Upper lobe of left lung (tissue), 6 donors: ENCODE measurements at regions not wholly inside any gene's neighbourhood (a gene's known extent, or its start where the extent isn't known, plus 50 kb on each side); places are given as distances from the start of the nearest gene placed in this dataset.
A peak's percentile ranks its signal among the peaks of the same experiment; 100 is the strongest.

Source experiments
- ATAC-seq, 2 donors: fragments of 200-7000 bp; cut with Tn5 transposase; one replicate each; pipeline ENCODE4 v1.9.1; 2022; ENCODE audit warnings: mild to moderate bottlenecking in 2 of 2, moderate library complexity in 2 of 2; ENCODE audit not compliant: low FRiP score in 2 of 2
- DNase-seq, 2 donors: peaks; one replicate each; pipeline ENCODE4 v3.0.0-alpha.2; 2019 to 2020
- H3K27ac ChIP-seq, 4 donors: fragments of 200-600 bp; sonication (generic); one replicate each; pipeline ENCODE4 v1.5.1; 2016 to 2019
- H3K27me3 ChIP-seq, 4 donors: fragments of 200-600 bp; sonication (generic); one replicate each; pipeline ENCODE4 v1.5.1; 2017 to 2019
- H3K36me3 ChIP-seq, 4 donors: fragments of 200-600 bp; sonication (generic); one replicate each; pipeline ENCODE4 v1.5.1; 2016 to 2019
- H3K4me1 ChIP-seq, 4 donors: fragments of 200-600 bp; sonication (generic); one replicate each; pipeline ENCODE4 v1.5.1; 2018 to 2019
- H3K4me3 ChIP-seq, 4 donors: fragments of 200-600 bp; sonication (generic); one replicate each; pipeline ENCODE4 v1.5.1; 2017 to 2019; ENCODE audit warnings: mild to moderate bottlenecking in 2 of 4, moderate library complexity in 1 of 4
- H3K9me3 ChIP-seq, 4 donors: fragments of 200-600 bp; sonication (generic); one replicate each; pipeline ENCODE4 v1.5.1; 2018 to 2019
- CTCF ChIP-seq, 6 experiments: fragments of 450-650 bp in 4 of 6; fragments of 200-600 bp in 2 of 6; sonication (generic) in 2 of 6; IDR thresholded peaks; one replicate each; pipeline ENCODE4 v1.5.1; 2016 to 2019; ENCODE audit warnings: antibody characterized with exemption in 6 of 6
- EP300 ChIP-seq, 4 donors: sonication (generic); formaldehyde crosslinking; IDR thresholded peaks; one replicate each; pipeline ENCODE4 v1.5.1; 2017; ENCODE audit warnings: antibody characterized with exemption in 4 of 4, control low read depth in 2 of 4
- POLR2A ChIP-seq, 4 donors: fragments of 450-650 bp; IDR thresholded peaks; one replicate each; pipeline ENCODE4 v1.5.1; 2016 to 2017; ENCODE audit warnings: antibody characterized with exemption in 4 of 4, mild to moderate bottlenecking in 2 of 4
- POLR2AphosphoS5 ChIP-seq, 2 donors: sonication (generic); formaldehyde crosslinking; IDR thresholded peaks; one replicate each; pipeline ENCODE4 v1.5.1; 2017; ENCODE audit warnings: antibody characterized with exemption in 2 of 2
- WGBS, 2 donors: methylation state at CpG; one replicate each; pipeline ENCODE4 v1.1.5; 2017 to 2018; 5-methylcytosine and 5-hydroxymethylcytosine counted together
- donor health status: DM: no; HTN: no; CAD: no; lungs with moderate emphysema.
- donor health status: DM: no; HTN: yes; CAD: no; lungs with severe emphysema.

GRCh38 chr2:149990965-149991364 is 403.4 kb upstream of the MMADHC start:
- no peak overlapping the region for H3K4me3 ChIP-seq
- no peak overlapping the region for H3K27ac ChIP-seq
- 82 to 87% methylated on average over 2 of the region's 2 CpGs for WGBS, 2 donors
- H3K9me3 ChIP-seq, result no peaks in the 10 kb centered on the region
- ATAC-seq (no peak), DNase-seq (no peak)
- no peaks in the 10 kb centered on the region for H3K36me3 ChIP-seq
- no peaks in the 10 kb centered on the region for H3K27me3 ChIP-seq
- H3K4me1 ChIP-seq, result peaks cover 0 to 6% (median 0%) of the 10 kb centered on the region in 4 donors
- no peak for TF ChIP-seq POLR2A (IDR thresholded peaks at IDR 0.05)
- TF ChIP-seq EP300 (IDR thresholded peaks at IDR 0.05), result no peak
- TF ChIP-seq POLR2AphosphoS5 (IDR thresholded peaks at IDR 0.05), result no peak
- no peak for TF ChIP-seq CTCF (IDR thresholded peaks at IDR 0.05)

- no peak for DNase-seq
- Histone ChIP-seq H3K4me3 (no peak overlapping the region), H3K9me3 (no peaks in the 10 kb centered on the region), H3K27ac (no peak overlapping the region), H3K4me1 (peaks cover 0 to 6% (median 0%) of the 10 kb centered on the region in 4 donors), H3K36me3 (no peaks in the 10 kb centered on the region), H3K27me3 (no peaks in the 10 kb centered on the region)
- TF ChIP-seq POLR2A (IDR thresholded peaks at IDR 0.05) (no peak), EP300 (IDR thresholded peaks at IDR 0.05) (no peak), CTCF (IDR thresholded peaks at IDR 0.05) (no peak), POLR2AphosphoS5 (IDR thresholded peaks at IDR 0.05) (no peak)
- WGBS, 2 donors, result 5 to 12% methylated on average over 2 of the region's 2 CpGs
- peak in 1 of 2 donors; percentile 40 for ATAC-seq
These were observed 402.0 kb upstream of the MMADHC start for GRCh38 chr2:149989447-149990063.

GRCh38 chr2:149988361-149988760 is 400.8 kb upstream of the MMADHC start:
- Histone ChIP-seq H3K9me3 (no peaks in the 10 kb centered on the region), H3K27me3 (no peaks in the 10 kb centered on the region), H3K4me3 (no peak overlapping the region), H3K27ac (no peak overlapping the region), H3K36me3 (no peaks in the 10 kb centered on the region), H3K4me1 (peaks cover 0 to 6% (median 0%) of the 10 kb centered on the region in 4 donors)
- WGBS, 2 donors, result 58 to 66% methylated on average over 4 of the region's 4 CpGs
- DNase-seq (no peak), ATAC-seq (no peak)
- TF ChIP-seq POLR2A (IDR thresholded peaks at IDR 0.05) (no peak), CTCF (IDR thresholded peaks at IDR 0.05) (no peak), EP300 (IDR thresholded peaks at IDR 0.05) (no peak), POLR2AphosphoS5 (IDR thresholded peaks at IDR 0.05) (no peak)

GRCh38 chr2:149986861-149987260 is 399.3 kb upstream of the MMADHC start:
- 83 to 87% methylated on average over 2 of the region's 2 CpGs for WGBS, 2 donors
- TF ChIP-seq CTCF (IDR thresholded peaks at IDR 0.05) (no peak), POLR2AphosphoS5 (IDR thresholded peaks at IDR 0.05) (no peak), EP300 (IDR thresholded peaks at IDR 0.05) (no peak), POLR2A (IDR thresholded peaks at IDR 0.05) (no peak)
- DNase-seq, result no peak
- Histone ChIP-seq H3K27me3 (no peaks in the 10 kb centered on the region), H3K4me3 (no peak overlapping the region), H3K4me1 (peaks cover 0 to 6% (median 0%) of the 10 kb centered on the region in 4 donors), H3K36me3 (no peaks in the 10 kb centered on the region), H3K27ac (no peak overlapping the region), H3K9me3 (no peaks in the 10 kb centered on the region)
- ATAC-seq, result no peak

- TF ChIP-seq POLR2A (IDR thresholded peaks at IDR 0.05), result no peak
- no peak for TF ChIP-seq CTCF (IDR thresholded peaks at IDR 0.05)
- TF ChIP-seq EP300 (IDR thresholded peaks at IDR 0.05), result no peak
- no peak for TF ChIP-seq POLR2AphosphoS5 (IDR thresholded peaks at IDR 0.05)
- DNase-seq, result no peak
- Histone ChIP-seq H3K9me3 (peaks cover 0 to 2% (median 0%) of the 10 kb centered on the region in 4 donors), H3K36me3 (no peaks in the 10 kb centered on the region), H3K4me1 (peaks cover 0 to 3% (median 0%) of the 10 kb centered on the region in 4 donors), H3K27me3 (no peaks in the 10 kb centered on the region), H3K4me3 (no peak overlapping the region), H3K27ac (no peak overlapping the region)
- no peak for ATAC-seq
These were observed 396.7 kb upstream of the MMADHC start for GRCh38 chr2:149984311-149984710.
